Endothelial cell of hepatic sinusoid (primary cell): ENCODE measurements at regions not wholly inside any gene's neighbourhood (a gene's known extent, or its start where the extent isn't known, plus 50 kb on each side); places are given as distances from the start of the nearest gene placed in this dataset.
"Not testable (repeated sequence)": the region's sequence is repeated elsewhere in the genome, so short reads cannot be mapped to it uniquely, and the experiment has no call there.

ENCODE experiments used
- in situ Hi-C: cut with HindIII; loops from 2 replicates; pipeline ENCODE4 v1.10.0; 2017; ENCODE audit warnings: low sequenced_read_pairs

DNA sequence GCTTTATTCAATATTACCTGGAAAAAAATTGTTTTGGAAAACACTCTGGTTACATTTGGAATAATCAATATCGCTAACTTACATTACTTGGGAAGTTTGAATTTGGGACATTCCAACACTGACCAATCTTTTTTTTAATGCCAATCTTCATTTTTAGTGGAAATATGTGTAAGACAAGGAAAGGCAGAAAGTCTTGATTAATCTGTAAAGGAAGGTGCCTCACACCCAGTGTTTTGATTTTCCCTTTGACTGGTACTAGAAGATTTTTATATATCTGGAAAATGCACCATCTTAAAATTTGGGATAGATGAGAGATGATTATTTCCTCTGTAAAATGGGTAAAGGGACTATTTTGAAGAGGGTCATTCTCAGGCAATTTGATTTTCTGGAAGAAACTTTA is 879.2 kb upstream of the ZEB2 start:
- in situ Hi-C loops = no loop called here

GRCh38 chr2:145394181-145394580 is 874.3 kb upstream of the ZEB2 start:
- in situ Hi-C loops = no loop called here

- in situ Hi-C loops = no loop called here
Measured at GRCh38 chr2:145386973-145387372, 867.1 kb upstream of the ZEB2 start.

DNA sequence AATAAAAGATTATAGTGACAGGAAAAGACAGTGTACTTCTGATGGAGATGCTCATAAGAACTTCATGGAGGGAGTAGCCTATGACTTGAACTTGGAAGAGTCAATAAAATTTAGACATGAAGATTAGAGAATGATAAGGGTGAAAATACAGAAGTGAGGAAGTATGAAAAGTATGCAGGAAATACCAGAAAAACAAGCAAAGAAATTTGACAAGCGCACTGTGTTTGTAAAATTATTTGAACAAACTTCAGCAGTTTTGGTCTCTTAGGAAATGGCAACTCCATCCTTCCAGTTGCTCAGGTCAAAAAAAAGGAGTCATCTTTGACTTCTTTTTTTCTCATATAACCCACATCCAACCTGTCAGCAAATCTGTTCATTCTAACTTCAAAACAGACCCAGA is 864.0 kb upstream of the ZEB2 start:
- in situ Hi-C loops = no loop called here

DNA sequence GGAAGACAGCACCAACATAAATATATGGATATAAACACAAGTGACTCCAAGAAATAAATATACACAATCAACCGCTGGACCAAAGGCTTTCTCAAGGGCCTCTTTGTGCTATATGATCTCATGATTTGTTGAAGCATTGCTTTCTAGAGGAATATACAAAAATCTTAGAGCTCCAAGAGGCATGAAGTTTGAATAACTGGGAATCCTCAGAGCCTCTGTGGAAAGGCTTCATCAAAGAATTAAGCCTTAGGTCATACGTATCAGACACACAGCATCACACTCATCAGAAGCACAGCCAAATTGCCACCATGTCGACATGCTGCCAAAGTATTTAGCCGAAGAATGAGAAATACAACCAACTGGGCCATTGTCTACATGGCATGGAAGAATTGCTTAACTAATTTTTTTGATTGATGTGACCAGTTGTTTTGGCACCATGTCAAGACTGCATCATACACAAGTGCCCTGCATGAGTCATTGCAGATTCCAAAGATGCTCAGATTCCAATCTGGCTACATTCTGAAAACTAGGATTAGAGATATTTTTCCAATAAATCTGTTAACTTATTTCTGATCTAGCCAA is 860.6 kb upstream of the ZEB2 start:
- in situ Hi-C loops = no loop called here

- in situ Hi-C loops = no loop called here
Measured at GRCh38 chr2:145379934-145380333, 860.0 kb upstream of the ZEB2 start.

DNA sequence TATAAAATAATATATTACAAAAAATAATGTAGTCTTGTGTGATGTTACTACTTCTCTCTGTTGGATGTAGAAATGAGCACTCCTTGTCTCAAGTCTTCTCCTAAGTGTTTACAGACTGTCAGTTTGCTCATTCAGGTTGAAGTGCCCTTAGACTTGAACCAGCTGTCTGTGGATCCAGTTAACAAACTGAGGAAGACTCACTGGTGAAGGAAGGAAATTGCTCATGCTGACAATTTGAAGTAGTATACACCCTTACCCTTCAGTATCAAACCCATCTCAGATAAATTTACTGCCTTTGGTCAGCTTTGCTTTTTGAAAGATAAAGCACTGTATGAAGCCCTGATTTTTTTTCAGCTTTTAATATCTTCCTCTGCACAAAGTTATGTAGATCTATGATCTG is 854.2 kb upstream of the ZEB2 start:
- in situ Hi-C loops = no loop called here

- in situ Hi-C loops = not testable (repeated sequence)
Measured at GRCh38 chr2:145367334-145367733, 847.4 kb upstream of the ZEB2 start.

DNA sequence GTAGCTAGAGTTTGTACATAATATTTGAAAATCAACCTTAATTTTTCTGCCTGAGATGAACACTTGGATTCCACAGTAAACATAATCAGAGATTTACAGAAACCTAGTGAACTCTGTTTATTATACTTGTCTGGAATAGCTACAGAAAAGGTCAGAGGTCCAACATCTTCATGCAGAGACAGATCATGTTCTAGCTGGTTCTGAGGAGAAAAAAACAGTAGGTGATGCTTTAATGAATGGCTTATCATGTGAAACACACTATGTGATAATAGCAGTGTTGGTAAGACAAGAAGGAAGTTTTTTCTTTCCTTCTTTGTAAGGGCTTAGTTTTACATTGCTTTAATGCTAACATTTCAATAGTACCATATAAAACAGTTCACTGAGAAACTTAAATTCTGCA is 846.4 kb upstream of the ZEB2 start:
- in situ Hi-C loops = no loop called here

- in situ Hi-C loops = no loop called here
Measured at GRCh38 chr2:145360129-145360790, 840.3 kb upstream of the ZEB2 start.

GRCh38 chr2:145359561-145359960 is 839.6 kb upstream of the ZEB2 start:
- in situ Hi-C loops = no loop called here

DNA sequence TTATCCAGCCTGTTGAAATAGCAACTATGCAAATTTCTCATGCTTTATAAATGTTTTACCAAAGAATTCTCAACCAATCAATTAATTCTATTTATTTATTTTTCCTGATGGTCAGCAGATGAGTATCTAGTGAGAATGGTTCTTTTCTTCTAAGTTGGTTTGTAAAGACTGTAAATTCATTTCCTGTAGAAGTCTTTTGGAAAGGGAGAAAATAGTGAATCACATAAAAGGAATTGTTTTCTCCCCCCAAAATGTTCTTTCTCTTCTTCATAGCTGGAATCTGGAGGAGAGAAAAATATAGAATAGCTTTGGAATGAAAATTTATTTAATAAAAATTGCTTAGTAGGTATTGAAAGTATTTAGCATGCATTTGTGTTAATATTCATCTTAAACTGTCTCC is 836.1 kb upstream of the ZEB2 start:
- in situ Hi-C loops = no loop called here

- in situ Hi-C loops = no loop called here
Measured at GRCh38 chr2:145352484-145352883, 832.6 kb upstream of the ZEB2 start.

DNA sequence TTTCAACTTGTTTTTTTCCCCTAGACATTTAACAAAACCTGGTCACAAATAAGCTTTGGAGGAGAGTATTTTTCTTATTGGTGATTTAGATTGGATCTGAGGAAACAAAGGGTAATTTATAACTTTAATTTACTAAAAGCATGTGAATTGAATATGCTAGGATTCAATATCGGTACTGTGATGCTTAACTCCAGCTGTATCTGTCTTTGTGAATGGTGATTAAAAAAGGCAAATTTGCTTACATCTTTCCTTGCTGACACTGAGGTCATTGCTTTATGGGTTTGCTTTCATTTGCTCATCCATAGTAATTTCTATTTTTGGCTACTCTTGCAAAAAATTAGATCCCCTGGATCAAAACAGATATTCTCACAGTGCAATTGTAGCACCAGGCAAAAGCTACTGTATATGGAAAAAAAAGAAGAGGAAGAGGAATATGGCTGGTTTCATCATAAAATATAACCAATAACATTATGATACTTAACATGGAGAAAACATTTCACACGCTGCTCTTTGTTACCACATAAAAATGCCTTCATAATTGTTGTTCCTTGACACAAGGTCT is 832.0 kb upstream of the ZEB2 start:
- in situ Hi-C loops = no loop called here

- in situ Hi-C loops = no loop called here
Measured at GRCh38 chr2:145350011-145350410, 830.1 kb upstream of the ZEB2 start.

DNA sequence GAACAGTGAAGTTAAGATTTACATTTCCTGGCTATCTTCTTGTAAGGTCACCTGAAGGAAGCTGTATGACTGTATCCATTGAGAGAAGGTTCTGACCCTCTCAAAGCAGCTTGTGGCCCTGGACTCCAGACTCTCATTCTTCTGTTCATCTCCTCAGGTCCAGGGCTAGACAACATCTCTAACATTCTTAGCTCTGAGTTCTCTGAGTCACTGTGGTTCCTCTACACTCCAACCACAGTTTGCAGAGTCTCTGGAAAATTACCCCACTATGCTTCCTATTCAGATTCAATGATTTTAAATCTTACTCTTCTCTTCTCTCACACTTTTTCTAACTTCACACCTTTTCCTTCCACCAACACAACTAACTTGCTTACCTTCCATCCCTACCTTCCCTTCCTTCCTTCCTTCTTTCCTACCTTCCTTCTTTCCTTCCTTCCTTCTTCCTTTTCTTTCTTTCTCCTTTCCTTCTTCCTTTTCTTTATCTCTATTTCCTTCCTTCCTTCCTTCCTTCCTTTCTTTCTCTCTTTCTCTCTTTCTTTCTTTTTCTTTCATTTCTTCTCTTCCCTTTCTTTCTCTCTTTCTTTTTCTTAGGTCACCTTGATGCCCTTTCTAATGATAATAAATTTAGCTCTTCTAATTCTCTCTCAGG is 824.3 kb upstream of the ZEB2 start:
- in situ Hi-C loops = no loop called here

GRCh38 chr2:145343287-145343686 is 823.4 kb upstream of the ZEB2 start:
- in situ Hi-C loops = no loop called here

- in situ Hi-C loops = no loop called here
Measured at GRCh38 chr2:145341536-145341935, 821.6 kb upstream of the ZEB2 start.

DNA sequence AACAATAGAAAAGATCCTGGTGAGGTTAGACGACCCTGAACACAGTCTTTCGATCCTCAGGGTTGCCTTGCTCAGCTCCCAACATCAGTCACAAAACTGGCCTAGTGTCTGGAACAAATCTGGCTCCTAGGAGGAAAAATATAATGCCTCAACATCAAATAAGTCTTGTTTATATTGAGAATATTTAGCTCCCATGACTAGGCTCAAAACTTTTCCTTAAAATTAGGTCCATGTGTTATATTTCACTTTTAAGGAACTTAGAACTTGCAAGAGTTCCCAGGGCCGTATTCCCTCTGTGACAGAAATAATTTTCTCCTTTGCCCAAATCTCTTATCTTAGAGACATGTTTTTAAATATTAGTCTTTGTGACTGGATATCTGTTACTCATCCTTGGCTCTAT is 819.7 kb upstream of the ZEB2 start:
- in situ Hi-C loops = no loop called here

DNA sequence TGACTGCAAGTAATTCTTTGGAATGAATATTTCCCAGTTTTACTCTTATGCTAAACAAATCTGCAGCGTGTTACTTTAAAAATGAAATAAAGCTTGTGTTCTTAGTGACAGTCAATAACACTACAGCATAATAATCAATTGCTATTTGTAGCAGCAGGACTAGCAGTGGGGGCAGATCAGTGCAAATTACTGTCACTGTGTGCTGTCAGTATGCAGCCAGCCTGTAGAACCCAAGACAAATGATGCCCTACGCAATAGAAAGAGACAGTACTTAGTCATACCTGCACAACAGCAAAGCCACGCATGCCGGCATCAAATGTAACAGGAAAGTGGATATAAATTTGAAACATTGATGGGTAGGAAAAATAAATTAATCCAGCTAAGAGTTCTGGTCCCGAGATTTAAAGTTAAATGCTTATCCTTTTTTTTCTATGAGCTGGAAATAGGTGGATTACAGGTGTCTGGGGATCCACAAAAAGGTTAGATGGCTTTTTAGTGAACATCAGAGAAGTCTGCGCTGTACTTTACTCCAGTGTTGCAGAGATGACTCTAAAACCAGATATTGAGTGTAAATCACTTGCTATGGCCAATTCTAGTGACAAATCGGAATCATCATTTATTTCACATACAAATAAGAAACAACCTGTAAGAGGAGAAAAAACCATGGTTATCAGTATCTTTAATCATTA is 812.4 kb upstream of the ZEB2 start:
- in situ Hi-C loops = no loop called here

GRCh38 chr2:145329971-145330370 is 810.1 kb upstream of the ZEB2 start:
- in situ Hi-C loops = no loop called here

- in situ Hi-C loops = no loop called here
Measured at GRCh38 chr2:145325485-145325884, 805.6 kb upstream of the ZEB2 start.
